NCI-H2227 treated with DMSO at 0.1 percent for 48 hours (cell line): ENCODE measurements at regions not wholly inside any gene's neighbourhood (a gene's known extent, or its start where the extent isn't known, plus 50 kb on each side); places are given as distances from the start of the nearest gene placed in this dataset.
"Not testable (repeated sequence)": the region's sequence is repeated elsewhere in the genome, so short reads cannot be mapped to it uniquely, and the experiment has no call there.

ENCODE experiments used
- DNase-seq: peaks from one replicate; lab custom pipeline; 2025; lab: John Stamatoyannopoulos, UW

DNA sequence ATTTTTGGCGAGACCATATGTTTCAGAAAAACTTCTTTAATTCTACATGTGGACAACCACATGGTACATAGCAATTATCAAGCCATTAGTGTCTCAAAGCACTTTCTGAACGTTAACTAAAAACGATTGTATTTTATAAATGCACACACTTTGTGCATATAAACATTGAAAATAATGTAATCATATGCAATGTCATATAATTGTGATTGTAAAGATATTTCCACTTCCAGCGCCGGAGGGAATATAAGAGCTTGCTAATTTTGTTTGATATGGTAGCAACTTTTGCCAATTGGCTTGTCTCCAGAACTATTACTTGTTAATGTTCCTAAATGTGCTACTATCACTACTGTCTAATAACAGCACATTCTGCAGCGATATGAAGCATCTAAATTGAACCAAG is 162.3 kb upstream of the SMIM31 start:
- DNase-seq, result no peak

DNA sequence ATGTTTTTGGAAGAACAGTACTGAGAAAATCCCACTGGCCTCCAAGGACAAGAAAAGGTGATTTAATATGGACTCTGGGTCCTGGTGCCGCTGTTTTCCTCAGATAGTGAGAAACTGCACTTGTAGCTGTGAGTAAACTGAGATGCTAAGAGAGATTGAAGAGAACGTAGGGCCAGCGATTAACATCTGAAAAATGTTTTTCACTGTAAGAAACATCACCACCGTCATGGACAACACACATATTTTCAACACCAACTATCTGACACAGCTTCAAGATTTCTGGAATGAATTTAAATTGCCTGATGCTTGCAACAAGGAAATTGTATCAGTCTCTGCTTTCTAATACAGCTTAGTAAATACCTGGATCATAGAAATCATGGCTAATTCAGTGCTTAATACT is 158.2 kb upstream of the SMIM31 start:
- no peak for DNase-seq

DNA sequence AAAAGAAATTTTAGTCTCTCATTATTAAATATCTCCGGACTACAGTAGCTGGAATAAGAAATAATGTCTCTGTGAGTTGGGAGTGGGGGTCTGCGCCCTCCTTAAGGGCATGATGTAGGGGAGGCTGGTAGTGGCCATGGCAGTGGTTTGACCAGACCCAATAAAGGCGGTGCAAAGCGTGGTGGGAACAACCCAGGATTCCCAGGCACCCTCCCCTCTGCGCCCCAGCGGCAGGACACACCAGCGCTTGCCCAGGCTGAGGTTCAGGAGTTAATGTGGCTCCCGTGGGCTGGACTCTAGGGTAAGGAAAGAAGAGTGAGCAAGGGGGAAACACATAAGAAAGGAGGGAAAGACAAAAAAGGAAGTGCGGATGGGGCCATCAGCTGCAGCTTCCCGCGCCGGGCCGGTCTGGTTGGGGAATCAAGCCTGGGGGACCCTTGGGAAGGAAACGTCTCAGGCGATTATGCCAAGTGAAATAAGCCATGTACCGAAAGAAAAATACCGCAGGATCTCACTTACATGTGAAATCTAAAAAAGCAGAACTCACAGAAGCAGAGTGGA is 157.5 kb upstream of the SMIM31 start:
- DNase-seq, result no peak

DNA sequence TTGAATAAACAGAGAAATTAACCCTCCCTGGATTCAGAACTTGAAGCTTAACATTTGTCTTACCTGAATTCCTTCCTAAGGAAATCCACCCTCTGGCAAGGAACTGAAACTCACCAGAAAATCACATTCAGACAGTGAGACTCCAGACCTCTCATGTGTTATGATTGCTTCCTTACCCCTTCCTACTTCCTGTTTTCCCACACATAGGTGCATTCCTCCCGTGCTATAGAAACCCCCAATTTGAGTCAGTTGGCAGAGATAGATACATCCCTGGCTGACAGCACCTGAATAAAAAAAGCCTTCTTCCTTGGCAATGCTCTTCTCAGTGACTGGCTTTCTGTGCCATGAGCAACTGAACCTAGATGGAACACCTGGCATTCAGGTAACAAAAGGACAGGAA is 157.0 kb upstream of the SMIM31 start:
- DNase-seq, result no peak

DNA sequence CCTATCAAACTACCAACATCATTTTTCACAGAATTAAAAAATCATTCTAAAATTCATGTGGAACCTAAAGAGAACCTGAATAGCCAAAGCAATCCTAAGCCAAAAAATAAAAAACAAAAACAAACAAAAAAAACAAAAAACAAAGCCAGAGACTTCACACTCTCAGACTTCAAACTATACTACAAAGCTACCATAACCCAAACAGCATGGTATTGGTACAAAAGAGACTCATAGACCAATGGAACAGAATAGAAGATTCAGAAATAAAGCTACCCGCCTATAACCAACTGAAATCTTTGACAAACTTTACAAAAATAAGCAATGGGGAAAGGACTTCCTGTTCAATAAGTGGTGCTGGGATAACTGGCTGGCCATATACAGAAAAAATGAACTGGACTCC is 152.3 kb upstream of the SMIM31 start:
- DNase-seq, result no peak

- DNase-seq, result not testable (repeated sequence)
These were observed 148.1 kb upstream of the SMIM31 start for GRCh38 chr4:164605791-164606190.

DNA sequence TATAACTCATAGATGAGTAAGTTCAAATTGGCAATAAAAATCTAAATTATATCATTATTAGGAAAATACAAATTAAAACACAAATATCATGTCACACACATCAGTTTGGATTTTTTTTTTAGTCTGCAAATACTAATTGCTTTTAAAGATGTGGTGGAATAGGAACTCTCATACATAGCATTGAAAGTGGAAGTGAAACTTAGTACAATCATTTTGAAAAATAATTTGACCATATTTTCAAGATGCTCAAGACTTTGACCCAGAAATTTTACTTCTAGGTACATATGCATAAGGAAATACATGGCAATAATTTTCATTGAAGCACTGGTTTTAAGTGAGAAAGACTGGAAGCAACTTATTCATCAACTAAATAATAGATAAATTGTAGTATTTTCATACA is 147.5 kb upstream of the SMIM31 start:
- no peak for DNase-seq

- no peak for DNase-seq
These were observed 140.7 kb upstream of the SMIM31 start for GRCh38 chr4:164613256-164613655.

DNA sequence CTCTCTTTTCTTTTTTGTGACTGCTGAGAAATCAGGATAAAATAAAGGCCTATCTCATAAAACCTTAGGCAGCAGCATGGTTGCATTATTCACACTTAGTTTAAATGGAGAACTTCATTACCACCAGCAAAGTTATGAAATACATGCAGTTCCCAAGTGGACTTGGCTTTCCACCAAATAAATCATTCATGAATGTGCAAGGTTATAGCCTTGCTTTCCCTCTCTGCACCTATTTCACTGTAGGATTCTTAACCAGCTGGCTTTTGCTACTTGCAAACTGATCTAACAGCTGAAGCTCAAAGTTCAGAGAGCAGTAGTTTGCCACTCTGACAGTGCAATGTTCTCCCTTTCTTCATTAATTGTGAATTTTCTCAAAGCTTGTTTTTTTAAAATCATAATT is 140.1 kb upstream of the SMIM31 start:
- DNase-seq, result no peak

- DNase-seq, result no peak
These were observed 139.6 kb upstream of the SMIM31 start for GRCh38 chr4:164614329-164614728.

GRCh38 chr4:164614999-164615398 is 138.9 kb upstream of the SMIM31 start:
- DNase-seq, result no peak

GRCh38 chr4:164615964-164616363 is 138.0 kb upstream of the SMIM31 start:
- no peak for DNase-seq

- no peak for DNase-seq
These were observed 137.0 kb upstream of the SMIM31 start for GRCh38 chr4:164616961-164617360.

DNA sequence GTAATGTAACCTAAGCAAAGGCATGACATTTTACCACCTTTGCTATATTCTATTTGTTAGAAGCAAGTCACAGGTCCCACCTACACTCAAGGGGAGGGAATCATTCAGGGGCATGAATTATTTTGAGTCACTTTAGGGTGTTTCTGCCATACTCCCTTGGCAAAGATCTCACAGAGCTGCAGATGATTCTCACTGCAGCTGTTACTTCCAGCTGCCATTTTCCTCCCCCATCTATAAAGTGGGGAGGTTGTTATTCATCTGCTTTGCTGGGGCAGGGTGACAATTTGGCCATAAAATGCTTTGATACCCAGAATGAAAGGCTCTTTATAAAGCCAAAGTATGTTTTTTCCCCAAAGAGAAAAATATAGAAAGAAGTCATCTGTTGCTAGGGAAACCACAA is 136.5 kb upstream of the SMIM31 start:
- no peak for DNase-seq

- no peak for DNase-seq
These were observed 136.0 kb upstream of the SMIM31 start for GRCh38 chr4:164617911-164618310.

- no peak for DNase-seq
These were observed 131.9 kb upstream of the SMIM31 start for GRCh38 chr4:164621886-164622521.

DNA sequence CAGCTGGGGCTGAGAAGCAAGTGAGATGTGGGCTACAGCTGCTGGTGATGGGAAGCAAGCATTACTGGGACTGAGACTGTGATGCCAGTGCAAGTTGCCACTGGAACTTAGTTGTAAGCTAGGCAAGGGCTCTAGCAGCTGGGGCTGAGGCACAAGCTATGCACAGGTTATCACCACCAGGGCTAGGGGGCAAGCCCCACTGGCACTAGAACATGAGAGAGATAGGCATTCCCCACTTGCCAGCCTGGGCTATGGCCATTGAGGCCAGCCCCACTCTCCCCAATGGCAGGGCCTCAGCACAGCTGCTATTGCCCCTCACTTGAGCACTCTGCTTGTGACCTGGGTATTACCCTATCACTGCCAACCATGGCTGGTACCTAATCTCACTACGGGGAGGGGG is 130.8 kb upstream of the SMIM31 start:
- no peak for DNase-seq

- DNase-seq, result no peak
These were observed 114.9 kb upstream of the SMIM31 start for GRCh38 chr4:164639001-164639400.

- no peak for DNase-seq
These were observed 105.6 kb upstream of the SMIM31 start for GRCh38 chr4:164648151-164648848.

- DNase-seq, result no peak
These were observed 105.1 kb upstream of the SMIM31 start for GRCh38 chr4:164648849-164649212.

DNA sequence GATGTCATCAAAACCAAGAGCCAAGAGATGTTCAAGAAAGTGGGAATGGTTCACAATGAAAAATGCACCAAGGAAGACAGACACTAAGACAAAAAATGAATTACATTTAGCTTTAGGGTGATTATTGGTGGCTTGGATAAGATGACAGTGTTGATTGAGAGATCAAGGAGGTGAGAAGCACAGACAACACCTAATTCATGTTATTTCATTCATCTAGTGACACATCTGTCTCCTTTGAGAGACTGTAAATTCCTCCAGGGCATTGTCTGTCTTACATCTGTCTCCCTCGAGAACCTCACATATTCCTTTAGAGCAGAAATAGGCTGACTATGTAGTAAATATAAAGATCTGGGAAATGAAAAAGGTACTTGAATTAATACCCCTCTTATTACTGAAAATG is 94.2 kb upstream of the SMIM31 start:
- DNase-seq, result no peak

GRCh38 chr4:164676152-164676551 is 77.8 kb upstream of the SMIM31 start:
- not testable (repeated sequence) for DNase-seq

DNA sequence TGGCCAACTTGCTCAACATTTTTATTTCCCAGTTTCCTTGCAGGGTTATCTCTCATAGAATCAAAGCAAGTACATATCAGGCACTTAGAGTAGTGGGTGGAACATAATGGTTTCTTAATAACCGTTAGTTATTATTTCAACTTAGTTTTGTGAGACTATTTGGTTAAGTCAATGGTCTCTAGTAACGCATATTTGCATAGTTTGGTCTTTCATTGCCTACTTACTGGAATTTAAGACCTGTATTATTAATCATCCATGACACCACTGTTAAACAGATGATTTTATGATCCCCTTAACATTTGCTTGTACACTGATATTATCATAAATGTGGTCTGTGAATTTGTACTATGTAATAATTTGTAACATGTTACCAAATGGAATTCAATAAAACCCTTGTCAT is 70.9 kb upstream of the SMIM31 start:
- no peak for DNase-seq

DNA sequence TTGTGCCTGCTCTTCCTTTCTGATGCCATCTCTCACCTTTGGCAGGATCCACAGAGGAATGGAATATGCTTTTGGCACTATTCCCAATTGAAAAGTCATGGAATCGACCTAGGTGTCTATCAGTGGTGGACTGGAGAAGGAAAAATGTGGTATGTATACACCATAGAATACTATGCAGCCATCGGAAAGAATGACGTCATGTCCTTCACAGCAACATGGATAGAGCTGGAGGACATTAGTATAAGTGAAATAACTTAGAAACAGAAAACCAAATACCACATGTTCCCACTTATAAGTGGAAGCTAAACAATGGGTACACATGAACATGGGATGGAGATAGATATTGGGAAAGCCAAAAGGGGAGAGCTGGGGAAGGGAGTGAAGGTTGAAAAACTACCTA is 58.3 kb upstream of the SMIM31 start:
- DNase-seq, result no peak
